ENCODE measurements at regions not wholly inside any gene's neighbourhood (a gene's known extent, or its start where the extent isn't known, plus 50 kb on each side); places are given as distances from the start of the nearest gene placed in this dataset.

GRCh38 chr12:97756066-97756666 lies 293.6 kb downstream of the RMST start:
- intact Hi-C loops (cut with DNase I; ENCODE audit: low total_unique reads) = no loop called here
- DNase-seq = no peak
- no peak for TF ChIP-seq POLR2A (IDR thresholded peaks at IDR 0.05)
- TF ChIP-seq CTCF (IDR thresholded peaks at IDR 0.05 in 8 of 11, conservative IDR thresholded peaks at IDR 0.05 in 3 of 11) = no peak
- TF ChIP-seq POLR2AphosphoS5 (IDR thresholded peaks at IDR 0.05) = no peak
- Histone ChIP-seq H3K4me1 (no peaks in the 10 kb centered on the region), H3K9me3 (no peaks in the 10 kb centered on the region), H3K27ac (no peak overlapping the region), H3K4me3 (no peak overlapping the region), H3K27me3 (replicated peaks in 1 of 7) (no peaks in the 10 kb centered on the region), H3K36me3 (no peaks in the 10 kb centered on the region)
- WGBS, 5 donors = 70 to 78% (median 73%) methylated on average over 10 of the region's 10 CpGs

- Histone ChIP-seq H3K27ac (no peak overlapping the region), H3K36me3 (no peaks in the 10 kb centered on the region), H3K27me3 (replicated peaks in 1 of 7) (no peaks in the 10 kb centered on the region), H3K4me3 (no peak overlapping the region), H3K4me1 (no peaks in the 10 kb centered on the region), H3K9me3 (no peaks in the 10 kb centered on the region)
- 75 to 85% (median 83%) methylated on average over 2 of the region's 2 CpGs for whole genome bisulfite sequencing, 5 donors
- DNase-seq = no peak
- TF ChIP-seq POLR2A (IDR thresholded peaks at IDR 0.05) = no peak
- no peak for TF ChIP-seq POLR2AphosphoS5 (IDR thresholded peaks at IDR 0.05)
- no peak for TF ChIP-seq CTCF (IDR thresholded peaks at IDR 0.05 in 8 of 11, conservative IDR thresholded peaks at IDR 0.05 in 3 of 11)
- intact Hi-C loops (cut with DNase I; ENCODE audit: low total_unique reads) = no loop called here
Measured at GRCh38 chr12:97756741-97757140, 294.1 kb downstream of the RMST start.

GRCh38 chr12:97757481-97758193 lies 295.0 kb downstream of the RMST start:
- Histone ChIP-seq H3K27me3 (replicated peaks in 1 of 7) (no peaks in the 10 kb centered on the region), H3K36me3 (no peaks in the 10 kb centered on the region), H3K4me1 (no peaks in the 10 kb centered on the region), H3K4me3 (no peak overlapping the region), H3K27ac (no peak overlapping the region), H3K9me3 (peaks cover 0 to 8% (median 0%) of the 10 kb centered on the region in 8 donors)
- DNase-seq = no peak
- intact Hi-C loops (cut with DNase I; ENCODE audit: low total_unique reads) = no loop called here
- 43 to 65% (median 56%) methylated on average over 6 of the region's 6 CpGs for WGBS, 5 donors
- TF ChIP-seq POLR2A (IDR thresholded peaks at IDR 0.05) (no peak), POLR2AphosphoS5 (IDR thresholded peaks at IDR 0.05) (no peak), CTCF (IDR thresholded peaks at IDR 0.05 in 8 of 11, conservative IDR thresholded peaks at IDR 0.05 in 3 of 11) (no peak)

- Histone ChIP-seq H3K4me1 (no peaks in the 10 kb centered on the region), H3K4me3 (no peak overlapping the region), H3K27ac (no peak overlapping the region), H3K36me3 (no peaks in the 10 kb centered on the region), H3K27me3 (replicated peaks in 1 of 7) (no peaks in the 10 kb centered on the region), H3K9me3 (peaks cover 0 to 9% (median 0%) of the 10 kb centered on the region in 8 donors)
- DNase-seq = no peak
- no peak for TF ChIP-seq CTCF (IDR thresholded peaks at IDR 0.05 in 8 of 11, conservative IDR thresholded peaks at IDR 0.05 in 3 of 11)
- TF ChIP-seq POLR2AphosphoS5 (IDR thresholded peaks at IDR 0.05) = no peak
- intact Hi-C loops (cut with DNase I; ENCODE audit: low total_unique reads) = no loop called here
- whole genome bisulfite sequencing, 5 donors = 39 to 76% (median 45%) methylated on average over 1 of the region's 1 CpG
Measured at GRCh38 chr12:97758194-97758501, 295.5 kb downstream of the RMST start.

Data from spleen (tissue), 11 donors.